Type B pancreatic cell (in vitro differentiated cells): ENCODE measurements at regions not wholly inside any gene's neighbourhood (a gene's known extent, or its start where the extent isn't known, plus 50 kb on each side); places are given as distances from the start of the nearest gene placed in this dataset.

Source experiments
- DNase-seq: peaks from one replicate; pipeline ENCODE4 v3.0.0; 2021; ENCODE audit warnings: mixed read lengths; ENCODE audit not compliant: unreplicated experiment; ENCODE audit errors: extremely low spot score
- H3K27ac Mint-ChIP-seq: 2 replicates; pipeline ENCODE4 v1.8.0; 2021; ENCODE audit warnings: mild to moderate bottlenecking, mixed read lengths
- H3K27me3 Mint-ChIP-seq: 2 replicates; pipeline ENCODE4 v1.8.0; 2021; ENCODE audit warnings: mixed read lengths
- H3K36me3 Mint-ChIP-seq: 2 replicates; pipeline ENCODE4 v1.8.0; 2021; ENCODE audit warnings: mixed read lengths
- H3K4me1 Mint-ChIP-seq: one replicate; pipeline ENCODE4 v1.8.0; 2021; ENCODE audit warnings: mixed read lengths; ENCODE audit not compliant: unreplicated experiment
- H3K4me3 Mint-ChIP-seq: 2 replicates; pipeline ENCODE4 v1.8.0; 2021; ENCODE audit warnings: mild to moderate bottlenecking, mixed read lengths
- H3K9me3 Mint-ChIP-seq: 2 replicates; pipeline ENCODE4 v1.8.0; 2021; ENCODE audit warnings: mixed read lengths
- CTCF ChIP-seq: fragments of 200-600 bp; sonication (generic); conservative IDR thresholded peaks from 2 replicates; pipeline ENCODE4 v1.5.0; 2021; ENCODE audit warnings: antibody characterized with exemption, mild to moderate bottlenecking

- H3K27me3 Mint-ChIP-seq = peaks cover 25% of the 10 kb centered on the region
- H3K9me3 Mint-ChIP-seq = no peaks in the 10 kb centered on the region
- no peaks in the 10 kb centered on the region for H3K4me1 Mint-ChIP-seq
- no peak overlapping the region for H3K4me3 Mint-ChIP-seq
- H3K36me3 Mint-ChIP-seq = no peaks in the 10 kb centered on the region
- H3K27ac Mint-ChIP-seq = no peak overlapping the region
- no peak for DNase-seq
- TF ChIP-seq CTCF = no peak
Observed at GRCh38 chr10:118537623-118538022, 57.8 kb downstream of the PRLHR start.

GRCh38 chr10:118534136-118534535 lies 61.3 kb downstream of the PRLHR start:
- H3K27ac Mint-ChIP-seq = no peak overlapping the region
- H3K9me3 Mint-ChIP-seq = no peaks in the 10 kb centered on the region
- H3K4me1 Mint-ChIP-seq = peaks cover 9% of the 10 kb centered on the region
- no peak overlapping the region for H3K4me3 Mint-ChIP-seq
- DNase-seq = no peak
- peaks cover 6% of the 10 kb centered on the region for H3K27me3 Mint-ChIP-seq
- TF ChIP-seq CTCF = no peak
- no peaks in the 10 kb centered on the region for H3K36me3 Mint-ChIP-seq

GRCh38 chr10:118531105-118531852 lies 64.2 kb downstream of the PRLHR start:
- no peak for TF ChIP-seq CTCF
- peaks cover 4% of the 10 kb centered on the region for H3K9me3 Mint-ChIP-seq
- peaks cover 8% of the 10 kb centered on the region for H3K27me3 Mint-ChIP-seq
- H3K4me3 Mint-ChIP-seq = no peak overlapping the region
- no peaks in the 10 kb centered on the region for H3K36me3 Mint-ChIP-seq
- DNase-seq = no peak
- no peak overlapping the region for H3K27ac Mint-ChIP-seq
- peaks cover 9% of the 10 kb centered on the region for H3K4me1 Mint-ChIP-seq

GRCh38 chr10:118528426-118528825 lies 67.0 kb downstream of the PRLHR start:
- Mint-ChIP-seq H3K9me3 (peaks cover 9% of the 10 kb centered on the region), H3K4me1 (peaks cover 9% of the 10 kb centered on the region), H3K36me3 (no peaks in the 10 kb centered on the region), H3K4me3 (no peak overlapping the region), H3K27me3 (peaks cover 16% of the 10 kb centered on the region), H3K27ac (no peak overlapping the region)
- DNase-seq = no peak
- TF ChIP-seq CTCF = no peak

GRCh38 chr10:118523775-118524174 lies 71.7 kb downstream of the PRLHR start:
- no peak for DNase-seq
- no peak overlapping the region for H3K27ac Mint-ChIP-seq
- no peaks in the 10 kb centered on the region for H3K36me3 Mint-ChIP-seq
- peaks cover 16% of the 10 kb centered on the region for H3K9me3 Mint-ChIP-seq
- H3K4me1 Mint-ChIP-seq = peaks cover 6% of the 10 kb centered on the region
- no peak for TF ChIP-seq CTCF
- no peak overlapping the region for H3K4me3 Mint-ChIP-seq
- H3K27me3 Mint-ChIP-seq = peaks cover 16% of the 10 kb centered on the region
